GM19397 (cell line): ENCODE measurements at regions not wholly inside any gene's neighbourhood (a gene's known extent, or its start where the extent isn't known, plus 50 kb on each side); places are given as distances from the start of the nearest gene placed in this dataset.

Experiments used
- ATAC-seq: cut with Tn5 transposase; IDR thresholded peaks from one replicate; pipeline ENCODE4 v1.9.1; 2021; ENCODE audit warnings: mild to moderate bottlenecking, moderate library complexity; ENCODE audit not compliant: unreplicated experiment

GRCh38 chr2:144163592-144163991 is 356.3 kb downstream of the ZEB2 start:
- ATAC-seq, result no peak

DNA sequence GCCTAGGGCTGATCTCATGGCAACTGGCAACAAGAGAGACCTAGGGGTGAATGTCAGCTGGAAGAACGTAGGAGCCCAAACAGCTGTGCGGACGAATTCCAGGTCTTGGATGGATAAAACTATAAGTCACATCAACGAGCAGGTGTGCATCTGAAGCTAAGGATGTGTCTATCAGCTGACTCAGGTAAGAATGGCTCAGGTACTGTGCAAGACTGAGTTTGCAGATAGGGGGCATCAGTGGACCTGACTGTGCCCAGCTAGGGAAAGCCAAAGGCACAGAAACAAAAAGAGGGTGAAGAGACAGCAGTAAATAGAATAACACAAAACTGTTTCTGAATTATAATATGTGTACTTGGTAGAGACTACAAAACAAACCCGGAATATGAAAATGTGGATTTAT is 357.3 kb downstream of the ZEB2 start:
- ATAC-seq, result no peak

DNA sequence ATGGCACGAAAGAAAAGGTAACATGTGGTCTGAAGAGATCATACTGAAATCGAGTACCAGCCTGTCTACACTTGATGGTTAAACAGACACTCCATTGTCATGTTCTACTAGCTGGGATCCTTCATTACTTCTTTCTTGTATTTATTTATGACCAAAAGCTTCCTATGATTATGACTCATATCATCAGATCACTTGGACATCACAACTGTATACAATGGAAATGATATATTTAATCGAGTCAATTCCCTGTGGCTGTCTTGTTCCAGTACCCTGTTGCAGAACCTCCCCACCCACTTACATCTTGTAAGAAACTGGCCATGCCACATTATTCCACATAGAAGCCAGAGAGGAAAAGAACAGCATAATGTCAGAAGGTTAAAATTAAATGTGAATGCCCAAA is 358.9 kb downstream of the ZEB2 start:
- ATAC-seq, result no peak

- ATAC-seq, result no peak
Observed at GRCh38 chr2:144159240-144159639, 360.7 kb downstream of the ZEB2 start.

DNA sequence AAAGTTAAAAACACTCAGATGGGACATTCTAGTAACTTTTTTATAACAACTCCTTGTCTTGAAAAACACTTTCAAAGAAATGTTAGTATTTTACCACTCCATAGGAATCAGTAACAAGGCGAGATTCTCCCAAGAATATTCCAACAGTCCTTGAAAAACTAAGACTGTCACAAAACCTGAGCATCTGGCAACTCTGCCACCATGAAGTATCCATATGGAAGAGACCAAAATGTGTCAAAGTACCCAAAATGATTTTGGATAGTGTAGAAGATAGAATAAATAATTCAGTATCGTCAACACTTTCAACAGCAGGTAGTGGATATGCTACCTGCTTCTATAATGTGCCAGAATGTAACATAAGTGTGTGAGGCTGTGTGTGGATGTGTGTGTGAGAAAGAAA is 361.8 kb downstream of the ZEB2 start:
- no peak for ATAC-seq

- ATAC-seq, result no peak
Observed at GRCh38 chr2:144156736-144157640, 362.9 kb downstream of the ZEB2 start.

DNA sequence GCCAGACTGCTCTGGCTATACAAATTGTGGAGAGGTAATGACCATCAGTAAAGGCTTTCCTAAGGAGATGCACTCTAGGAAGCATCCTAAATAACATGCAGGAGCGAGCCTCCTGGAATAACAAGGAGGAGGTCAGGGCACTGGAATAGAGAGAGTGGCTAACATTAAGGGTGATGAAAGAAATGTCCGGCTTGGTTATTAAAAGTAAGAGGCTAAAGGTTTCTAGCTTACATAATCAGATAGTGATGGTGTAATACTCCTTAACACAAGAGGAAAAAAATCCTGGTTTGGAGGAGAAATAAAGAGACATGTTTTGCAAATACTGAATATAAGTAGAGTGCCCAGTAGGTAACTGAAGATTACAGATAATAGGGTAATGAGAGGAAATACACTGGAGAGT is 365.7 kb downstream of the ZEB2 start:
- ATAC-seq, result no peak

DNA sequence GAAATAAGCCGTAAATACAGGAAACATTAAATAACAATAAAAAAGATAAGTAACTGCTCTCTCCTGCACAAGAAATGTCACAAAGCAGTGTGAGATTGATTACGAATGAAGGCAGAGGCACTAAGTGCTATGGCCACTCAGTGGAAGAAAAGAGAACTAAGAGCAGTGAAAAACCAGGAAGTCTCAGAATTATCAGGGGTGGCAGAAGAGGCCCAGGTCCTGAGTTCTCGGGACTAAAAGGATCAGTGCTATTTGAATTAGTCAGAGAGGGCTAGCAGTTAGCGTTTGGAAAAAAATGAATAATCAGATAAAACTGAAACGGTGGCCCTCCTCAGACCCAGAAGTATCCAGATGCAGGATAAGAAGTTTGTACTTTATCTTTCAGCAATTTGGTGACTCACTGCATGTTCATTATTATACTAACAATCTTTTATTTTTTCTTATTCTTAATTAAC is 367.1 kb downstream of the ZEB2 start:
- ATAC-seq, result no peak

DNA sequence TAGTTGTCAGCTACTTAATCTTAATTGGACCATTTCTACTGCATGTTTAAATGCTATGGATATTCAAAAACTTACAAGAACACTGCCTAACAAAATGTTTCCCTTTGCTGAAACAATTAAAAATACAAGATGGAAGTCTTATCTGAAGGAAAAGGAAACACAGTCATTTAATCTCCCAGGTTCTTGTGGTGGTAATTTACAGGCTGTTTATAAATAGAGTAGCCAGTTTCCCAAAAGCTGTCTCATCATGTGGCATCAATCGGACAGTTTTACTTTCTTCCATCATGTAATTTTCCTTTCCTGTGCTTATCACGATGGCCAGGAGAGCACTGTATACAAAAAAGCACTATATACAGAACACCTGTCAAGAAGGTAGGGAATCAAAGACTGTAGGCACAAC is 368.1 kb downstream of the ZEB2 start:
- ATAC-seq, result no peak

- no peak for ATAC-seq
Observed at GRCh38 chr2:144151405-144151804, 368.5 kb downstream of the ZEB2 start.

DNA sequence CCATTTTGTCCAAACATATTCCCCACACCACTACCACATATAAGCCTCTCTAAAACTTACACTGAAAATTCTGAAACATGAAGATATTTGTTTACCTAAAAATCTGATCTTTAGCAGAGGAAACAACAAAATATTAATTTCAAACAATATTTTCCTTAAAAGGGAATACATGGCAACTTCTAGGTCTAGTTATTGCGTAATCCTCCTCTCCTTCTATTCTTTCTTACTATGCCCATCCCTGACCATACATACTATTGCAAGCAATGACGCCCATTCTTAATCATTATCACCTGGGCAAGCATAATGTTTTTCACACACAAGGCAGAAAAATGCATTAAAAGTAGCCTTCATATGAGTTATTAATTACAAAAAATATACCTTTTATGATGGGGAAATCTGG is 372.6 kb downstream of the ZEB2 start:
- ATAC-seq, result no peak

DNA sequence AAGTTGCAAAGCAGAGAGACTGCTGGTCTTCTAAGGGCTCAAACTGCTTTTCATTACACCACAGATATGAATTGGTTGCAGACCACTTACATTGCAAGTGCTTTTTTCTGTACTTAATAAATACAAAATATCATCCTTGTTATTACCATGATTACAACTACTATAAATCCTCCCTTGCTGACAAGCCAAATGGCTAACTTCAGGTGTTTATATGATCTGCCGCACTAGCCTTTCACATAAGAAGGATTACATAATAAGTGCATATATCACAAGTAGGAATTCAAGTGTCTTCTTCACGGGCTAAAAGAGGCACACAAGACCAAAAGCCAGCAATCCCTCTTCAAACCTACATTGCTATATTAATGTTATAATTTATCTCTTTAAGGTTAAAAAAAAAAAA is 373.0 kb downstream of the ZEB2 start:
- no peak for ATAC-seq

DNA sequence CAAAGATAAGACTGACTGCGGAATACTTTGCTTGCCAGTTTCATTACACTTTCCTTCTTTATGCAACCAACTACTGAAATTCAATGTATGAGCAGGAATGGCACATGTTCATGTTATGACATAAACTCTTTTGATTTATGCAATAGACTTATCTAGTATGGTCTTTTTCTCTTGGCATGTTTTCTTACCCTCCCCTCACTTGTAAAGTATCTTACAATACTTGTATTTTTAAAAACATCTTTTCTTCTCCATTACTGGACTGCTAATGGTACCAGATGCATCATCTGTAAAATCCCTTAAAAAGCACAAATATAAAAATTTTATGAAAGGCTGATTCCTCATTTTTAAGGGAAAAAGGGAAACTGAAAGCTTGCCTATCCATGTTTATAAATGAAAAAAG is 373.8 kb downstream of the ZEB2 start:
- ATAC-seq, result no peak

DNA sequence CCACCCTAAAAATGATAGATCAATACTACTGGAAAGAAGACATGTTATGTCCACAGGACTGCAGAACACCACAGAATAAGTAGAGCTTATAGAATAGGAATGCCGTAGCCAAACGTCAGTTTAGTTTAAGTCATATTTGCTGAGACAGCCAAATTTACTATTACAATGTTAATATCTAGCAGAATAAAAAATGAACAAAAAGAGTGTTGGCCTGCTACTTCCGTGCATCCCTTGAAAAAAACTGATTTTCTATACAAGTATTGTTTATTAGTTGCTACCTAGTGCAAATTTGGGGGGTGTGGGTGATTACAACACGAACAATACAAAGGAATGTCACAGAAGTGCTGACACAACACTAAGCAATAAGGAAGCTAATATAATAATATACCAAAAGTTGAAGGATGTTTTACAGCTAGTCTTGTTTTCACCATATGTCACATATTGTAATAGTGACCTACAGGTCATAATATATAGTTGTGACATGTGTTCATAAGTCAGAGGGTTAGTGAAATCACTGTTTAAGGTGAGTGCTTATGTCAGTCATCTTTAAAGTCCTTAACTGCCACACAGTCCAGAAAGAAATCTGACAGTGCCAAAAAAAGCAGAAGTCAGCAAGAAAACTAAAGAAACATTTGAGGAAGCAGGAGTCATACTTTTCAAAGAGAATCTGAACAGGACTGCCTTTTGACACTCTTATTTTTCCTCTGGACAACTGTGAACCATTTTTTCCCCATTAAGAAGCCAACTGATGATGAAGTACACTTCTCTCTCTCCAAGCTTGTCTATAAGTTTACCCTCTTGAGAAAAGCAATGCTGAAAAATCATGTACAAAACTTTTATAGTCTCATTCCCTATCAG is 376.4 kb downstream of the ZEB2 start:
- ATAC-seq, result no peak

DNA sequence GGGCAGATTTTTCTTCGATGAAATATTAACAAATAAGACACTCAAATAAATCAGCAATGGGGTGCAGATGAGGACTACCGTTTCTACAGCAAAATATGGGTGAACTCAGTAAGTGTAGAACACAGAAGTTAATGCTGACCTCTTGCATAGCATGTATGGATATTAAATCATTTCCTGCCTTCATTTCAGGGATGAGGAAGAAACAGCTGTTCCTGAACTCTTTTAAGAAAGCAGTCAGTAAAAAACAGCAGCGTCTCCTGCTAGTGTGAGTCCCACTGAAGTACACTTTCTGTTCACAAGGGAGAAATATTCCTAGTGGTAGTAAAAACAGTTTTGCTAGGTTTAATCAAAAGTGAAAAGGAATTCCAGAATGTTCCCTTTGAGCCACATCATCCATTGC is 379.0 kb downstream of the ZEB2 start:
- ATAC-seq, result no peak

- ATAC-seq, result no peak
Observed at GRCh38 chr2:144137705-144138428, 382.1 kb downstream of the ZEB2 start.

DNA sequence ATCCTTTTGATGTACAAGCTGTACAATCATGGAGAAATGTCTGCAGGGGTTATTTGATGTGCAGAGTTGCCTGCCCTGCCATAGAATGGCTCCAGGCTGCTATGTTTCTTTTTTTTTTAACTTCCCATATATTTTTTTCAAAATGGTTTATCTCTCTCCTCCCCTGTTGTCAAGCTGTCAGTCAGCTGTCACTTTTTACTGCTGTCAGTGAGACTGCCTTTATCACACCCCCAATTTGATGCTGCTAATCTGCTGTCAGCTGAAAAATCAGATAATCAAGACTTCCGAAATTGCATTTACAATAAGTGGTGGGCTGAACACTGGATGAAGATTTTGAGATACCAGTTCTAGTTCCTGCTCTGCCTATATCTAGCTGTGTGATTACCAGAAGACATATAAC is 382.6 kb downstream of the ZEB2 start:
- ATAC-seq, result no peak

DNA sequence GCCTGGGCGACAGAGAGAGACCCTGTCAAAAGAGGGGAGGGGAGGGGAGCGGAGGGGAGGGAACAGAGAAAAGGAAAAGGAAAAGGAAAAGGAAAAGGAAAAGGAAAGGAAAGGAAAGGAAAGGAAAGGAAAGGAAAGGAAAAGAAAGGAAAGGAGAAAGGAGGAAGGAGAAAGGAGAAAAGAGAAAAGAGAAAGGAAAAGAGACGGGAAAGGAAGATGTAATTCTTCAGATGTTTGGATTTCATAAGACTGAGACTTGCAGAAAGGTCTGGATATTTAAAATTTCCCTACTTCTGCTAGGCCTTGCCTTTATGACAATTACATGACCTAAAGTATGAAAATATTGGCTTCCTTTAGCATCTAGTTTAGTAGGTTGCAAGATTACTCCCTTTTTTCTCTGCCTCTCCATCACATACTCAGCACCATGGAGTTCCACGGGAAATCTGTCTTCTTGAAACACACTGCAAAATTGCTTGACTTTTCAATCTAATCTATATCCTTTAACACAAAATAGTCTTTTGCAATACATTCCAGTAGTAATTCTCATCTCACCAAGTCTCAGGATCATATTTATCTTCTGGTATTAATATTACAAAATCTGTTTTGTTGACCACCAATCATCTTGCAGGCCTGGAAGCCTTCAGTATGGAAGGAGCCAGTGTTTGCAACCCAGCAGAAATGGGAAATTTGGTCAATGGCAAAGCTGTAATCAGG is 383.5 kb downstream of the ZEB2 start:
- no peak for ATAC-seq

DNA sequence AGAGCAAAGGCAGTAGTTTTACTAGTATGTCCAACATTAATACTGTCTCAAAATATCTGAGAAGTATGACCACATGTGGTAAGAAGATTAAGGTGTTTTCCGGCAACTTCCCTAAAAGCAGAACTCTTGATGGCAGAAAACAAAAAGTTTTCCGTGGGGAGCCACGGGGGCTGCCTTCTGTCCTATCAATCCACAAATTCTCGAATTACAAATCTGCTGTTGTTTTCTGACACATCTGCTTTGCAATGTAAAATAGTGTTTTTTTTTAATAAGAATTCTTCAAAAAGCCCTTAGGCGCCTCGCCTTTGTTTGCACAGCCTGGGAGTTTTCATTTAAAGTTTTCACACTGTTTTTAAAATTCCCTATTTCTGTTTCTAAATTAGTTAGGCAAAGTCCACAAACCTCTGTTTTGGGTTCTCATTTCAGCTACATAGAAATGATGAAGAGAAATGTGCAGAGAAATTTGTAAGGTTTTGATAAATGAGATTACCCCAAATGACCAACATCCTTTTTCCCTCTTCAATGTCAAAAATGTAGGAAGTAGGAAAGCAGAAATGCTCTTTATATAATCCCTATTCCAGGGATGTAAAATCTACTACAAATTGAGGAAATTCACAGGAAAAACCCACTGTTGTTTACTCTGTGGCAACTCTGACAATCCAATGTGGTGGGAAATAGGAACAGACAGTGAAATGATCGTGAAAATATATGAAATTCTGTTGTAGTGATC is 385.8 kb downstream of the ZEB2 start:
- ATAC-seq, result no peak

GRCh38 chr2:144132357-144132756 is 387.6 kb downstream of the ZEB2 start:
- no peak for ATAC-seq
